ENCODE measurements at regions not wholly inside any gene's neighbourhood (a gene's known extent, or its start where the extent isn't known, plus 50 kb on each side); places are given as distances from the start of the nearest gene placed in this dataset.
"Not testable (repeated sequence)": the region's sequence is repeated elsewhere in the genome, so short reads cannot be mapped to it uniquely, and the experiment has no call there.

DNA sequence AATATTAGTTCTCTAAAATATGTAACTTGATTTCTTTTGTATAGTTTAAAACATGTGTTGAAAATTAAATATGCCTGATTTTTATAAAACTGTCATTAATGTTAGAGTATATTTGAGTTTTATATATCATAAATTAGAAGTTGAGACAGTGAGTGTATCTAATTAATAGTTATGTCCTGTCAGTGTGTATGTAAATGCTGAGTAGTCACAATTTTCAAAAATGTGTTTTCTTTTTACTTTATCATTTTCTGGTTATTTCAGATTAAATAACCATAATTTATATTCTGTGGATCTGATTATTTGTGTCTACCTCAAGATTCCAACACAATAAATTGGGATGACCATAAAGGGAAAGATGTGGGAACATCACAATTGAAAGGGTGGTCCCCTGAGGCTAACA lies 82.7 kb upstream of the CXXC4 start:
- DNase-seq: no peak
- intact Hi-C loops (cut with DNase I): no loop called here
- Histone ChIP-seq H3K36me3 (ENCODE audit: insufficient read depth in 1 of 2, low read depth in 1 of 2) (no peaks in the 10 kb centered on the region), H3K27me3 (ENCODE audit: insufficient read depth in 3 of 3, low read length in 2 of 3) (no peaks in the 10 kb centered on the region), H3K4me1 (no peaks in the 10 kb centered on the region), H3K27ac (no peak overlapping the region), H3K9me3 (no peaks in the 10 kb centered on the region), H3K4me3 (no peak overlapping the region)
- TF ChIP-seq CTCF (IDR thresholded peaks at IDR 0.05): no peak
- no peak for ATAC-seq

DNA sequence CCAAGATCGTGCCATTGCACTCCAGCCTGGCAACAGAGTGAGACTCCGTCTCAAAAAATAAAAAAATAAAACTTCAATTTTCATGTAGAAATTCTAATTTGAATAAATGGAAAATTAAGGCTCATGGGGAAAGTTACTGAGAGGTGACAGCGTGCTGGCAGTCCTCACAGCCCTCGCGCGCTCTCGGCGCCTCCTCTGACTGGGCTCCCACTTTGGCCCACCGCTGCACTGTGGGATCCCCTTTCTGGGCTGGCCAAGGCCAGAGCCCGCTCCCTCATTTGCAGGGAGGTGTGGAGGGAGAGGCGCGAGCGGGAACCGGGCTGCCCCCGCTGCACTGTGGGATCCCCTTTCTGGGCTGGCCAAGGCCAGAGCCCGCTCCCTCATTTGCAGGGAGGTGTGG lies 86.8 kb upstream of the CXXC4 start:
- H3K27me3 ChIP-seq (ENCODE audit: insufficient read depth in 3 of 3, low read length in 2 of 3); ATAC-seq; H3K9me3 ChIP-seq: not testable (repeated sequence)

GRCh38 chr4:104582056-104582455 lies 87.4 kb upstream of the CXXC4 start:
- H3K36me3 ChIP-seq (ENCODE audit: insufficient read depth in 1 of 2, low read depth in 1 of 2); H3K4me1 ChIP-seq; ATAC-seq; intact Hi-C loops (cut with DNase I); H3K27me3 ChIP-seq (ENCODE audit: insufficient read depth in 3 of 3, low read length in 2 of 3); H3K4me3 ChIP-seq; H3K9me3 ChIP-seq; H3K27ac ChIP-seq: not testable (repeated sequence)
- WGBS, 3 donors: 94 to 95% (median 94%) methylated on average over 25 to 27 of the region's 27 CpGs
- peak in 1 of 2 donors; percentile 35 for DNase-seq

More for the DNA sequence above, 86.8 kb upstream of the CXXC4 start:
- H3K27ac ChIP-seq; H3K4me1 ChIP-seq; H3K4me3 ChIP-seq; intact Hi-C loops (cut with DNase I); H3K36me3 ChIP-seq (ENCODE audit: insufficient read depth in 1 of 2, low read depth in 1 of 2); DNase-seq: not testable (repeated sequence)
- 97 to 99% (median 98%) methylated on average over 10 to 11 of the region's 16 CpGs for WGBS, 3 donors

DNA sequence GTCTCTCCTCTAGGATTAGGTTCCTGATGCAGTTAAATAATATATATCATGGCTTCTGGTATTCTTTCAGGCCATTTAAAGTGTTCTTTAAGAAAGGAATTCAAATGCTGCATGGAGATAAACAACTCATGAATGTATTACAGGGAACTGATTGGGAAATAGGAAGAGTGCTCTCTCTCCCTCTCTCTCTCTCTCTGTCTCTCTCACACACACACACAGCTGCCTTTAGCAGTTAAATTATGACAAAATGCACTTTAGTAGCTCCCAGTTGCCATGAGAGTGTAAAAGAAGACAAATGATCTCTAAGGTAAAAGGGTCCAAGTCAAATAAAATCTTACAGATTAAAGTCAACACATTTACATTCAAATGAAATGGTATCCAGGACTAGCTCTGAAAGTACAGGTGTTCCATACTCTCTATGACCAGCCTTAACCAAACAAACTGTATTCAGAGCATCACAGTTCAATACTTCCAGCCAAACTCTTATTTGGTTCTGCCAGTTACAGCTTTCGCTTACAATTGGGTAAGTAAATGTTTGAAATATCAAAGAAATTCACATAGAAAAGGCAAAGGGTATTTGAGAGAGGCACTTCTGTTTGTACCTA lies 94.7 kb upstream of the CXXC4 start:
- intact Hi-C loops (cut with DNase I): no loop called here
- Histone ChIP-seq H3K27me3 (ENCODE audit: insufficient read depth in 3 of 3, low read length in 2 of 3) (no peaks in the 10 kb centered on the region), H3K36me3 (ENCODE audit: insufficient read depth in 1 of 2, low read depth in 1 of 2) (no peaks in the 10 kb centered on the region), H3K4me1 (no peaks in the 10 kb centered on the region), H3K9me3 (no peaks in the 10 kb centered on the region), H3K27ac (no peak overlapping the region), H3K4me3 (no peak overlapping the region)
- TF ChIP-seq CTCF (IDR thresholded peaks at IDR 0.05): no peak
- DNase-seq (no peak), ATAC-seq (no peak)
- WGBS, 3 donors: 89 to 94% (median 93%) methylated on average over 1 of the region's 1 CpG

- DNase-seq: no peak
- H3K9me3 ChIP-seq: no peaks in the 10 kb centered on the region
- H3K27ac ChIP-seq: no peak overlapping the region
- no peak overlapping the region for H3K4me3 ChIP-seq
- H3K27me3 ChIP-seq (ENCODE audit: insufficient read depth in 3 of 3, low read length in 2 of 3): no peaks in the 10 kb centered on the region
- no peak for TF ChIP-seq CTCF (IDR thresholded peaks at IDR 0.05)
- intact Hi-C loops (cut with DNase I): loop anchor here in 1 of 2 donors (10.0 kb wide), 1 partner anchor 63 kb away; no protein-coding TSS in a partner anchor
- H3K4me1 ChIP-seq: no peaks in the 10 kb centered on the region
- WGBS, 3 donors: 65 to 79% (median 78%) methylated on average over 2 of the region's 2 CpGs
- no peaks in the 10 kb centered on the region for H3K36me3 ChIP-seq (ENCODE audit: insufficient read depth in 1 of 2, low read depth in 1 of 2)
- no peak for ATAC-seq
Observed at GRCh38 chr4:104591510-104591911, 96.8 kb upstream of the CXXC4 start.

DNA sequence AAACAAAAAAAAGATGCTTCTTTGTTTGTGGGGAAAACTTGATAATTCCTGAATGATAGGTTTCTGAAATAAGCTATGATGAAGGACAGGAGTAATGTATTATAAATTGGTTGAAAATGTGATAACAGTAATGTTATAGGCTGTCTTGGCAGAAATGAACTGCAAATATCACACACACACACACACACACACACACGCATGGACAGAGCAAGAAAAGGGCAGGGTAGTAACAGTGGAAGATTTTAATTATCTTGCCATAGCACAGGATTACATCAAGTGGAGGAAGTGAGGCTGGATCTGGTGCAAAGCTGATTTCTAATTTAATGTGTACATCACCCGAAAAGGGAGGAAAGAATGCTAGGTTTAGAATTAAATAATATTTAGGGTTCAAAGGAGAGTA lies 97.5 kb upstream of the CXXC4 start:
- Histone ChIP-seq H3K36me3 (ENCODE audit: insufficient read depth in 1 of 2, low read depth in 1 of 2) (no peaks in the 10 kb centered on the region), H3K4me3 (no peak overlapping the region), H3K4me1 (no peaks in the 10 kb centered on the region), H3K27me3 (ENCODE audit: insufficient read depth in 3 of 3, low read length in 2 of 3) (no peaks in the 10 kb centered on the region), H3K27ac (no peak overlapping the region), H3K9me3 (no peaks in the 10 kb centered on the region)
- DNase-seq (no peak), ATAC-seq (no peak)
- intact Hi-C loops (cut with DNase I): loop anchor here in 1 of 2 donors (10.0 kb wide), 1 partner anchor 63 kb away; no protein-coding TSS in a partner anchor
- no peak for TF ChIP-seq CTCF (IDR thresholded peaks at IDR 0.05)
- WGBS, 3 donors: 80 to 90% (median 87%) methylated on average over 2 of the region's 2 CpGs

Data from psoas muscle (tissue), 7 donors.